RKO (cell line): ENCODE measurements at regions not wholly inside any gene's neighbourhood (a gene's known extent, or its start where the extent isn't known, plus 50 kb on each side); places are given as distances from the start of the nearest gene placed in this dataset.

Experiments
- DNase-seq: peaks from one replicate; pipeline ENCODE4 v3.0.0-alpha.2; 2016; ENCODE audit warnings: low spot score

GRCh38 chr12:74910831-74911230, 298.8 kb downstream of the KCNC2 start:
- no peak for DNase-seq

- no peak for DNase-seq
Observed at GRCh38 chr12:74914378-74914777, 295.3 kb downstream of the KCNC2 start.

- DNase-seq: no peak
Observed at GRCh38 chr12:74915718-74916117, 293.9 kb downstream of the KCNC2 start.

GRCh38 chr12:74917743-74918142, 291.9 kb downstream of the KCNC2 start:
- no peak for DNase-seq

- DNase-seq: no peak
Observed at GRCh38 chr12:74918291-74918690, 291.3 kb downstream of the KCNC2 start.

GRCh38 chr12:74922117-74922516, 287.5 kb downstream of the KCNC2 start:
- DNase-seq: no peak

GRCh38 chr12:74922642-74923041, 287.0 kb downstream of the KCNC2 start:
- no peak for DNase-seq

- DNase-seq: no peak
Observed at GRCh38 chr12:74941670-74942069, 268.0 kb downstream of the KCNC2 start.

- DNase-seq: no peak
Observed at GRCh38 chr12:74945771-74946198, 263.9 kb downstream of the KCNC2 start.

- no peak for DNase-seq
Observed at GRCh38 chr12:74953697-74954096, 255.9 kb downstream of the KCNC2 start.

- DNase-seq: no peak
Observed at GRCh38 chr12:74957231-74957630, 252.4 kb downstream of the KCNC2 start.

- DNase-seq: no peak
Observed at GRCh38 chr12:74957634-74958033, 252.0 kb downstream of the KCNC2 start.

- no peak for DNase-seq
Observed at GRCh38 chr12:74959657-74960056, 250.0 kb downstream of the KCNC2 start.

- DNase-seq: no peak
Observed at GRCh38 chr12:74963304-74963703, 246.3 kb downstream of the KCNC2 start.

- no peak for DNase-seq
Observed at GRCh38 chr12:74963867-74964331, 245.7 kb downstream of the KCNC2 start.

GRCh38 chr12:74964390-74964789, 245.2 kb downstream of the KCNC2 start:
- DNase-seq: no peak

- DNase-seq: no peak
Observed at GRCh38 chr12:74971201-74971600, 238.4 kb downstream of the KCNC2 start.

GRCh38 chr12:74977832-74978481, 231.7 kb downstream of the KCNC2 start:
- no peak for DNase-seq

- DNase-seq: no peak
Observed at GRCh38 chr12:74980510-74980909, 229.1 kb downstream of the KCNC2 start.

- no peak for DNase-seq
Observed at GRCh38 chr12:74981541-74981940, 228.1 kb downstream of the KCNC2 start.

GRCh38 chr12:74983917-74984316, 225.7 kb downstream of the KCNC2 start:
- no peak for DNase-seq

- DNase-seq: no peak
Observed at GRCh38 chr12:74984631-74985030, 225.0 kb downstream of the KCNC2 start.

GRCh38 chr12:74985293-74985985, 224.2 kb downstream of the KCNC2 start:
- DNase-seq: no peak

GRCh38 chr12:74985986-74986319, 223.7 kb downstream of the KCNC2 start:
- no peak for DNase-seq
